Endothelial cell of umbilical vein (primary cell): ENCODE measurements at regions not wholly inside any gene's neighbourhood (a gene's known extent, or its start where the extent isn't known, plus 50 kb on each side); places are given as distances from the start of the nearest gene placed in this dataset.
"Not testable (repeated sequence)": the region's sequence is repeated elsewhere in the genome, so short reads cannot be mapped to it uniquely, and the experiment has no call there.

Source experiments
- CTCF ChIP-seq, 2 donors: IDR thresholded peaks; 1 replicate in 1 of 2; 2 replicates in 1 of 2; pipeline ENCODE4 v1.5.1; 2011; ENCODE audit warnings: low read length in 2 of 2, mild to moderate bottlenecking in 2 of 2, moderate library complexity in 2 of 2, control low read depth in 1 of 2, inconsistent platforms in 1 of 2, low read depth in 1 of 2; ENCODE audit not compliant: insufficient read depth in 1 of 2; ENCODE audit errors: extremely low read depth in 1 of 2
- EZH2 ChIP-seq: IDR thresholded peaks from 2 replicates; pipeline ENCODE4 v1.6.1; 2012; ENCODE audit warnings: borderline replicate concordance, low read depth, mild to moderate bottlenecking, moderate library complexity, low read length, inconsistent platforms; ENCODE audit not compliant: severe bottlenecking
- FOS ChIP-seq: IDR thresholded peaks from 2 replicates; pipeline ENCODE4 v1.6.1; 2011; ENCODE audit warnings: mild to moderate bottlenecking, low read length, moderate library complexity, borderline replicate concordance; ENCODE audit not compliant: insufficient read depth
- JUN ChIP-seq: IDR thresholded peaks from 2 replicates; pipeline ENCODE4 v1.6.1; 2011; ENCODE audit warnings: borderline replicate concordance, low read depth; ENCODE audit not compliant: insufficient read length, insufficient read depth
- MAX ChIP-seq: IDR thresholded peaks from 2 replicates; pipeline ENCODE4 v1.6.1; 2011; ENCODE audit not compliant: insufficient read depth, insufficient read length
- POLR2A ChIP-seq: IDR thresholded peaks from 2 replicates; pipeline ENCODE4 v1.6.1; 2012; ENCODE audit warnings: low read depth, mild to moderate bottlenecking, control low read depth, low read length
- POLR2AphosphoS5 ChIP-seq: IDR thresholded peaks from 2 replicates; pipeline ENCODE4 v1.6.1; 2012; ENCODE audit warnings: low read depth, mild to moderate bottlenecking, control low read depth, low read length, moderate library complexity; ENCODE audit not compliant: insufficient read depth

- TF ChIP-seq CTCF (IDR thresholded peaks at IDR 0.05; ENCODE audit: extremely low read depth in 1 of 2, insufficient read depth in 1 of 2, low read depth in 1 of 2, low read length in 2 of 2); EZH2; POLR2AphosphoS5; MAX; POLR2A; FOS; JUN: not testable (repeated sequence)
Measured at GRCh38 chrX:144188489-144188888, 304.6 kb downstream of the UBE2NL start.
